KMS-11 (cell line): ENCODE measurements at regions not wholly inside any gene's neighbourhood (a gene's known extent, or its start where the extent isn't known, plus 50 kb on each side); places are given as distances from the start of the nearest gene placed in this dataset.

Source experiments
- H2AFZ ChIP-seq: fragments of 200-600 bp; sonication (generic); 2 replicates; pipeline ENCODE4 v1.6.1; 2016; ENCODE audit warnings: antibody characterized with exemption, mixed run types, low read depth
- H3K27ac ChIP-seq: fragments of 200-600 bp; sonication (generic); 2 replicates; pipeline ENCODE4 v1.6.1; 2016; ENCODE audit warnings: mild to moderate bottlenecking, mixed run types
- H3K27me3 ChIP-seq: fragments of 200-600 bp; sonication (generic); 2 replicates; pipeline ENCODE4 v1.6.1; 2017; ENCODE audit warnings: mild to moderate bottlenecking, low read depth, mixed run types, moderate library complexity; ENCODE audit not compliant: insufficient read depth
- H3K36me3 ChIP-seq: fragments of 200-600 bp; sonication (generic); 2 replicates; pipeline ENCODE4 v1.6.1; 2017; ENCODE audit warnings: mild to moderate bottlenecking, mixed run types; ENCODE audit not compliant: insufficient read depth
- H3K4me1 ChIP-seq: fragments of 200-600 bp; sonication (generic); 2 replicates; pipeline ENCODE4 v1.6.1; 2016; ENCODE audit warnings: mild to moderate bottlenecking, low read depth, mixed run types; ENCODE audit not compliant: poor library complexity, severe bottlenecking
- H3K4me2 ChIP-seq: fragments of 200-600 bp; sonication (generic); 2 replicates; pipeline ENCODE4 v1.7.0; 2016; ENCODE audit warnings: mild to moderate bottlenecking, mixed run types
- H3K4me3 ChIP-seq: fragments of 200-600 bp; sonication (generic); IDR thresholded peaks from 2 replicates; pipeline ENCODE4 v1.6.1; 2017; ENCODE audit warnings: low read depth, low read length, mixed read lengths; ENCODE audit not compliant: insufficient read depth
- H3K79me2 ChIP-seq: fragments of 200-600 bp; sonication (generic); 2 replicates; pipeline ENCODE4 v1.6.1; 2016; ENCODE audit warnings: low read depth, mixed run types; ENCODE audit not compliant: insufficient read depth
- H3K9ac ChIP-seq: fragments of 200-600 bp; sonication (generic); 2 replicates; pipeline ENCODE4 v1.6.1; 2016; ENCODE audit warnings: mild to moderate bottlenecking, mixed run types
- H4K20me1 ChIP-seq: fragments of 200-600 bp; sonication (generic); 2 replicates; pipeline ENCODE4 v1.6.1; 2016; ENCODE audit warnings: mild to moderate bottlenecking, mixed run types; ENCODE audit not compliant: insufficient read depth
- CTCF ChIP-seq: fragments of 200-600 bp; sonication (generic); conservative IDR thresholded peaks from 2 replicates; pipeline ENCODE4 v1.6.1; 2017; ENCODE audit warnings: low read depth, mild to moderate bottlenecking, antibody characterized with exemption, low read length, moderate library complexity, mixed read lengths

- no peak for TF ChIP-seq CTCF
- Histone ChIP-seq H3K27ac (no peak overlapping the region), H3K36me3 (no peaks in the 10 kb centered on the region), H3K4me2 (no peak overlapping the region), H3K4me1 (no peaks in the 10 kb centered on the region), H2AFZ (no peak overlapping the region), H3K27me3 (no peaks in the 10 kb centered on the region), H3K4me3 (no peak overlapping the region), H4K20me1 (no peaks in the 10 kb centered on the region), H3K79me2 (no peaks in the 10 kb centered on the region), H3K9ac (no peak overlapping the region)
Observed at GRCh38 chr16:49078104-49078503, 203.5 kb downstream of the CBLN1 start.

GRCh38 chr16:49075709-49076108 lies 205.9 kb downstream of the CBLN1 start:
- TF ChIP-seq CTCF = no peak
- no peak overlapping the region for H2AFZ ChIP-seq
- no peaks in the 10 kb centered on the region for H3K4me1 ChIP-seq
- no peak overlapping the region for H3K9ac ChIP-seq
- no peaks in the 10 kb centered on the region for H4K20me1 ChIP-seq
- H3K4me3 ChIP-seq = no peak overlapping the region
- H3K4me2 ChIP-seq = no peak overlapping the region
- no peaks in the 10 kb centered on the region for H3K27me3 ChIP-seq
- no peaks in the 10 kb centered on the region for H3K79me2 ChIP-seq
- H3K36me3 ChIP-seq = no peaks in the 10 kb centered on the region
- no peak overlapping the region for H3K27ac ChIP-seq

GRCh38 chr16:49068224-49068623 lies 213.4 kb downstream of the CBLN1 start:
- Histone ChIP-seq H2AFZ (no peak overlapping the region), H3K79me2 (no peaks in the 10 kb centered on the region), H3K27ac (no peak overlapping the region), H3K4me3 (no peak overlapping the region), H3K4me2 (no peak overlapping the region), H3K9ac (no peak overlapping the region), H3K4me1 (no peaks in the 10 kb centered on the region), H4K20me1 (no peaks in the 10 kb centered on the region), H3K36me3 (no peaks in the 10 kb centered on the region), H3K27me3 (no peaks in the 10 kb centered on the region)
- no peak for TF ChIP-seq CTCF

- H3K36me3 ChIP-seq = no peaks in the 10 kb centered on the region
- no peaks in the 10 kb centered on the region for H3K4me1 ChIP-seq
- H3K4me3 ChIP-seq = no peak overlapping the region
- H4K20me1 ChIP-seq = no peaks in the 10 kb centered on the region
- H3K27ac ChIP-seq = no peak overlapping the region
- no peaks in the 10 kb centered on the region for H3K79me2 ChIP-seq
- no peak for TF ChIP-seq CTCF
- H3K27me3 ChIP-seq = no peaks in the 10 kb centered on the region
- no peak overlapping the region for H3K9ac ChIP-seq
- H3K4me2 ChIP-seq = no peak overlapping the region
- no peak overlapping the region for H2AFZ ChIP-seq
Observed at GRCh38 chr16:49067776-49068175, 213.9 kb downstream of the CBLN1 start.

GRCh38 chr16:49061137-49061714 lies 220.4 kb downstream of the CBLN1 start:
- Histone ChIP-seq H4K20me1 (no peaks in the 10 kb centered on the region), H3K4me1 (no peaks in the 10 kb centered on the region), H3K4me3 (no peak overlapping the region), H3K27ac (no peak overlapping the region), H3K4me2 (no peak overlapping the region), H3K36me3 (no peaks in the 10 kb centered on the region), H3K79me2 (no peaks in the 10 kb centered on the region), H3K27me3 (no peaks in the 10 kb centered on the region), H2AFZ (no peak overlapping the region), H3K9ac (no peak overlapping the region)
- no peak for TF ChIP-seq CTCF
